ENCODE measurements at regions not wholly inside any gene's neighbourhood (a gene's known extent, or its start where the extent isn't known, plus 50 kb on each side); places are given as distances from the start of the nearest gene placed in this dataset.

- no peak overlapping the region for H3K27ac ChIP-seq
- intact Hi-C loops (cut with DNase I) = no loop called here
- H3K9me3 ChIP-seq = no peaks in the 10 kb centered on the region
- no peaks in the 10 kb centered on the region for H3K4me1 ChIP-seq
- no peak overlapping the region for H3K4me3 ChIP-seq
- no peak for ATAC-seq
- no peaks in the 10 kb centered on the region for H3K36me3 ChIP-seq
- no peaks in the 10 kb centered on the region for H3K27me3 ChIP-seq (ENCODE audit: low read depth)
- DNase-seq = no peak
- TF ChIP-seq CTCF (IDR thresholded peaks at IDR 0.05) = no peak
These were observed 257.0 kb downstream of the MFSD1 start for GRCh38 chr3:159058859-159059258.

GRCh38 chr3:159059395-159059794, 257.5 kb downstream of the MFSD1 start:
- TF ChIP-seq CTCF (IDR thresholded peaks at IDR 0.05) = no peak
- H3K36me3 ChIP-seq = no peaks in the 10 kb centered on the region
- no peaks in the 10 kb centered on the region for H3K27me3 ChIP-seq (ENCODE audit: low read depth)
- H3K4me1 ChIP-seq = no peaks in the 10 kb centered on the region
- intact Hi-C loops (cut with DNase I) = no loop called here
- ATAC-seq (no peak), DNase-seq (no peak)
- no peak overlapping the region for H3K4me3 ChIP-seq
- no peaks in the 10 kb centered on the region for H3K9me3 ChIP-seq
- H3K27ac ChIP-seq = no peak overlapping the region

GRCh38 chr3:159062734-159063410, 261.0 kb downstream of the MFSD1 start:
- no peaks in the 10 kb centered on the region for H3K9me3 ChIP-seq
- intact Hi-C loops (cut with DNase I) = no loop called here
- ATAC-seq (no peak), DNase-seq (no peak)
- H3K36me3 ChIP-seq = no peaks in the 10 kb centered on the region
- H3K27me3 ChIP-seq (ENCODE audit: low read depth) = no peaks in the 10 kb centered on the region
- H3K27ac ChIP-seq = no peak overlapping the region
- H3K4me3 ChIP-seq = no peak overlapping the region
- no peaks in the 10 kb centered on the region for H3K4me1 ChIP-seq
- TF ChIP-seq CTCF (IDR thresholded peaks at IDR 0.05) = no peak

GRCh38 chr3:159069091-159069490, 267.2 kb downstream of the MFSD1 start, which contains the start of gene IQCJ:
TSS of gene IQCJ (plus strand) at chr3:159069319.
- Histone ChIP-seq H3K36me3 (no peaks in the 10 kb centered on the region), H3K9me3 (no peaks in the 10 kb centered on the region), H3K27me3 (ENCODE audit: low read depth) (no peaks in the 10 kb centered on the region), H3K4me3 (no peak within 1 kb of the TSS), H3K27ac (no peak within 1 kb of the TSS), H3K4me1 (no peaks in the 10 kb centered on the region)
- DNase-seq = no peak
- intact Hi-C loops (cut with DNase I) = no loop called here
- ATAC-seq = no peak
- TF ChIP-seq CTCF (IDR thresholded peaks at IDR 0.05) = no peak

GRCh38 chr3:159069866-159070425, 268.1 kb downstream of the MFSD1 start:
- Histone ChIP-seq H3K9me3 (no peaks in the 10 kb centered on the region), H3K4me1 (no peaks in the 10 kb centered on the region), H3K36me3 (no peaks in the 10 kb centered on the region), H3K27me3 (ENCODE audit: low read depth) (no peaks in the 10 kb centered on the region), H3K27ac (no peak overlapping the region), H3K4me3 (no peak overlapping the region)
- intact Hi-C loops (cut with DNase I) = no loop called here
- no peak for ATAC-seq
- DNase-seq = no peak
- TF ChIP-seq CTCF (IDR thresholded peaks at IDR 0.05) = no peak
